GM23248 (cell line): ENCODE measurements at regions not wholly inside any gene's neighbourhood (a gene's known extent, or its start where the extent isn't known, plus 50 kb on each side); places are given as distances from the start of the nearest gene placed in this dataset.

Experiments used
- EZH2 ChIP-seq: fragments of 200-600 bp; sonication (generic); IDR thresholded peaks from 2 replicates; pipeline ENCODE4 v1.6.1; 2018; ENCODE audit warnings: antibody characterized with exemption, mild to moderate bottlenecking; ENCODE audit not compliant: insufficient read depth, poor library complexity, severe bottlenecking
- EZH2phosphoT487 ChIP-seq: fragments of 200-600 bp; sonication (generic); IDR thresholded peaks from 2 replicates; pipeline ENCODE4 v1.6.1; 2018; ENCODE audit warnings: antibody characterized with exemption, moderate library complexity, mild to moderate bottlenecking, low read depth; ENCODE audit not compliant: insufficient read depth

- TF ChIP-seq EZH2 (no peak), EZH2phosphoT487 (no peak)
Observed at GRCh38 chr2:161052214-161052613, 108.0 kb upstream of the TANK start.
